LHCN-M2 (cell line): ENCODE measurements at regions not wholly inside any gene's neighbourhood (a gene's known extent, or its start where the extent isn't known, plus 50 kb on each side); places are given as distances from the start of the nearest gene placed in this dataset.

ENCODE experiments used
- DNase-seq: peaks from one replicate; pipeline ENCODE4 v3.0.0-alpha.2; 2012; ENCODE audit warnings: low read depth

DNA sequence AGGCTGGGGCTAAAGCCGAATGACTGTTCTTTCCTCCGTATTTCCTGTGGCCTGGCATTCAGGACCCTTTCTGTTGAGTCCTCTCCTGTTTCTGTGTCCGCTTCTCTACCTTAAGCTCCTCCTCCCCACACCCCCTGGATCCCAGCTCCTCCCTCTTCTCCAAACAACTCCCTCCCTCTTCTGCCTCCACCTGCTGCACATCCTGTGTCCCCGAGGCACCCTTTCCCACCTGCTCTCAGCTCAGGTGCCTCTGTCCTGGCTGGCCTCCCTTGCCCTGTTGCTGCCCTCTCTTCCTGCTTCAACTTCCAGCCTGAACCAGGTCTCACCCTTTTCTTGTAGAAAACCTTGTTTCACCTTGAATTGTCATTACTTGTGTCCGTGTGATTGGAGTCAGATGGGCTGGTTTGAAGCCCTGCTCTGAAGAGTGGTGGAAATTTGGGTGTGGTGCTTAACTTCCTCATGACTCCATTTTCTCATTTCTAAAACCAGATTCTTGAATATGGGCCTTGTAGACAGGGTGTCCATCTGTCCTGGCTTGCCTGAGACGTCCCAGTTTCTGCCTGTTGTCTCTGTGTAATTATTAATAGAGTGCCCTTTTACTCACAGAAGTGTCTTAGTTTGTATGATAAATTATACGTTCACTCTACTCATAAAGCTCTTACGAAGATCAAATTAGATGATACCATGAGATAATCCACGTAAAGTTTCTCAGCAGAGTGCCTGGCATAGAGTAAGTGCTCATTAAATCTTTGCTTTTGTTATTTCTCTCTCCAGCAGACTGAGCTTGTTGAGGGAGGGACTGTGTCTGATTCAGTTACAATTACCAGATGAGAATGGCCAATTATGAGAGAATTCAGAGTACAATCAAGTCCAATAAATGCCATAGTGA lies 58.9 kb upstream of the TRABD2B start:
- DNase-seq: no peak

DNA sequence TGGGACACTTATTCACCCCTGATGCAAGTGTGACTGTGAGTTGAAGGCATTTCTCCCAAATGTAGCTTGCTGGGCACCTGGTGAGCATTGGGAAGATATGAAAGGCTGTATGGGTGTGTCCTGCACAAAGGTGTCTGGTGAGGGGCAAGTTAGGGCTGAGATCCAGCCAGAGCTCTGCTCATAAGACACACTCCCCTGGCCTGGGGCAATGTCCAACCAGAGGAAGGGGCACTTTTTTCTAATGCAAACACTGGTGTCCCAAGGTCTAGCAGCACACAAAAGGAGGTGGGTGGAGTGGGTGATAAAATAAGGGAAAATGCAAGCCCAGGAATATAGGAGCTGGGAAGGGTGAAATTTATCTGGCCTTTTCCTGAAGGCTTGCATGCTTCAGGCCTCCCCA lies 57.0 kb upstream of the TRABD2B start:
- DNase-seq: no peak

DNA sequence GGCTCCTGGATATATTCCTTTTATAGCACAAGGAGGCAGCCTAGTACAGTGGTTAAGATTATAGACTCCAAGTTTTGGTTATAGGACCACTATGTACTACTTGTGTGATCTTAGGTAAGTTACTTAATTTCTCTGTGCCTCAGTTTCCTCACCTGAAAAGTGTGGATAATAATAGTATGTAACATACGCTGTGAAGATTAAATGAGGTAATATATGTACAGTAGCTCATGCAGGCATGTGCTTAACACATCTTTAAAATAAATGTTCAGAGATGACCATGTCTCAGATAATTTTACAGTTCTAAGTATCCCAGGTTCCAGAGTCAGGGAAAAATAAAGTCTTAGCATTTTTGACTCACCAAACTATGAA lies 55.7 kb upstream of the TRABD2B start:
- DNase-seq: no peak

- no peak for DNase-seq
These were observed 54.4 kb upstream of the TRABD2B start for GRCh38 chr1:48051466-48052126.

- no peak for DNase-seq
These were observed 52.8 kb upstream of the TRABD2B start for GRCh38 chr1:48049823-48050535.

DNA sequence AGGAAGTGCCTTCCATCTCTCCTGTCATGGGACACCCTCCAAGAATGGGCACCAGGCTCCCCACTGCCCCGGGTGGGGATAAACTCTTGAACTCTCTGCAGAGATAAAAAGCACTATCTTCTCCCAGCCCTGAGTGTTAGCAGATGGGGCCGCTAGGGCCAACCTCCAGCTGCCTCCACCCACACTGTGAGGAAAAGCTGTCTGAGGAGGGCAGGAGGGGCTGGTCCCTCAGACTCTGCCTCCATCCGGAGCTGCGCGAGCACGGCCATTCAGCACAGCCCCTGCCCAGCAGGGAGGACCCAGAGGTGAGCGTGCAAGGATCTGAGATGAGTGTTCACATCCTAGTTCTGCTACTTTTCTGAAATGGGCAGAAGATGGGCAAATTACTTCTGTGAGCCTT lies 51.8 kb upstream of the TRABD2B start:
- DNase-seq: no peak

- peak; percentile 18 for DNase-seq
These were observed 50.9 kb upstream of the TRABD2B start for GRCh38 chr1:48048064-48048463.

DNA sequence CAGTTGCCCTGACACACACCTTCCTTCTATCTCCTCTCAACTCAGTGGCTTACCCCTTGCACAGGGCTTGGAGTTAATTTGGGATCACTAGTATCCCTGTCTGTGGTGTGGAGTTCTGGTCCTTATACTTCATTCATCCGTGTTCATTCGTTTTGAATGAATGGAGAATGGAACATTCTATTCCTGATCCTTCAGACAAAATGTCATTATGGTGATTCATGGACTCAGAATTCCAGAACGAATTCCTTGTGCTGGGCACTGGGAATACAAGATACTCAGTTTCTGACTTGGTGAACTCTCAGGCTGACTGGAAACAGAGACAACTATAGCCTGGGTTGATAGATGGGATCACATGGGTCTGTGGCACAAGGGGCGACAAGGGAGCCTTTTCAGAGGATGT lies 49.9 kb upstream of the TRABD2B start:
- DNase-seq: no peak
